GM12873 (cell line): ENCODE measurements at regions not wholly inside any gene's neighbourhood (a gene's known extent, or its start where the extent isn't known, plus 50 kb on each side); places are given as distances from the start of the nearest gene placed in this dataset.

ENCODE experiments used
- TF ChIP-seq, protein P1 (sequence below): IDR thresholded peaks from 2 replicates; pipeline ENCODE4 v1.5.1; 2012; ENCODE audit warnings: low read depth, mild to moderate bottlenecking, moderate library complexity, low read length, control low read depth; ENCODE audit not compliant: insufficient read depth; ENCODE audit errors: missing control alignments

DNA sequence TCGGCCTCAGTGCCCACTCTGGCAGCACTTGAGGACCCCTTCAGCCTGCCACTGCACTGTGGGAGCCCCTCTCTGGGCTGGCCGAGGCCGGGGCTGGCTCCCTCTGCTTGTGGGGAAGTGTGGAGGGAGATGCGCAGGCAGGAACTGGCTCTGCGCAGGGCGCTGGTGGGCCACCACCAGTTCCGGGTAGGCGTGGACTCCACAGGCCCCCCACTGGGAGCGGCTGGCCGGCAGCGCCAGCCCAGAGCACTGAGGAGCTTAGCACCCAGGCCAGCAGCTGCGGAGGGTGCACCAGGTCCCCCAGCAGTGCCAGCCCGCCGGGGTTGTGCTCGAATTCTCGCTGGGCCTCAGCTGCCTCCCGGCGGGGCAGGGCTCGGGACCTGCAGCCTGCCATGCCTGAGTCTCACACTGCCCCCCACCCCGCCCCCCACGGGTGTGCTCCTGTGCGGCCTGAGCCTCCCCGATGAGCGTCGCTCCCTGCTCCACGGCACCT, 216.9 kb upstream of the TACR3 start:
- TF ChIP-seq, protein P1, sequence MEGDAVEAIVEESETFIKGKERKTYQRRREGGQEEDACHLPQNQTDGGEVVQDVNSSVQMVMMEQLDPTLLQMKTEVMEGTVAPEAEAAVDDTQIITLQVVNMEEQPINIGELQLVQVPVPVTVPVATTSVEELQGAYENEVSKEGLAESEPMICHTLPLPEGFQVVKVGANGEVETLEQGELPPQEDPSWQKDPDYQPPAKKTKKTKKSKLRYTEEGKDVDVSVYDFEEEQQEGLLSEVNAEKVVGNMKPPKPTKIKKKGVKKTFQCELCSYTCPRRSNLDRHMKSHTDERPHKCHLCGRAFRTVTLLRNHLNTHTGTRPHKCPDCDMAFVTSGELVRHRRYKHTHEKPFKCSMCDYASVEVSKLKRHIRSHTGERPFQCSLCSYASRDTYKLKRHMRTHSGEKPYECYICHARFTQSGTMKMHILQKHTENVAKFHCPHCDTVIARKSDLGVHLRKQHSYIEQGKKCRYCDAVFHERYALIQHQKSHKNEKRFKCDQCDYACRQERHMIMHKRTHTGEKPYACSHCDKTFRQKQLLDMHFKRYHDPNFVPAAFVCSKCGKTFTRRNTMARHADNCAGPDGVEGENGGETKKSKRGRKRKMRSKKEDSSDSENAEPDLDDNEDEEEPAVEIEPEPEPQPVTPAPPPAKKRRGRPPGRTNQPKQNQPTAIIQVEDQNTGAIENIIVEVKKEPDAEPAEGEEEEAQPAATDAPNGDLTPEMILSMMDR, result no peak

DNA sequence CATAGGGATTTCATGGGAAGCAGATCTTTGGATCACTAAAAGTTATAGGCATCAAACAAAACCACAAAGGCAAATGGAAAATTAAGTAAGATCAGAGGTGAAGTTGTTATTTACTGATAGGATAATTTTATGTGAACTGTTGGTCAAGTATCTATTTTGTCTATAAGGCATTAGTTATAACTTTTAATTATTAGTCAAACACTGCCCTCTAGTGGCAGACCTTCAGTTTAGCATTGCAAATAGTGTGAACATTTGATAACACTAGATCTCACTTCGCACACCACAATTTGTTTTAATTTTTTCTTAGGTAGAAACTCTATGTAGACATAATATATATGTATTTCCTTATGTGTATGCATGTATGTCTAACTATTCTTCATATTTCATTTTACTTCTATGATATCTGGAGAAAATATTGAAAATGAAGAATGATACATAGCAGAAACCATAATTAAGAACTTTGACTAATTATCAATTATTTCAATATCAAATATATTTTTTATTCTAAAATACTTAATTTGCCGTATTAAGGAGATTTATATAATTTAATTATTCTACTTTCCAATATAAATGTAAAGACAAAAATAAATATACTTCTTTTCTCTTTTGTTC, 214.5 kb upstream of the TACR3 start:
- TF ChIP-seq, protein P1, result peak; percentile 56

DNA sequence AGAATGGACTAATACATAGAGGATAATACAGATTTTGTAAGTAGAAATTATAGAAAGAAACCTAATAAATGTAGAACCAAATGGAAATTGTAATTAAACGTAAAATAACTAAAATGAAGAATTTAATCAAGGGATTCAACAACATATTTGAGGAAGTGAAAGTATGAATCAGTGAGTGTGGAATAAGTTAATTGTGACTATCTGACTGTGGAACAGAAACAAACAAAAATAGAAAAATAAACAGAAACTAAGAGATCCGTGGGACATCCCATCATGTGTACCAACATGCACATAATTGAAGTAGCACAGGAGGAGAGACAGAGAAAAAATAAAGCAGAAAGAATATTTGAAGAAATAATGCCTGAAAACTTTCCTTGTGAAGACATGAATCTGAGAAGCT, 208.6 kb upstream of the TACR3 start:
- TF ChIP-seq, protein P1, result no peak

DNA sequence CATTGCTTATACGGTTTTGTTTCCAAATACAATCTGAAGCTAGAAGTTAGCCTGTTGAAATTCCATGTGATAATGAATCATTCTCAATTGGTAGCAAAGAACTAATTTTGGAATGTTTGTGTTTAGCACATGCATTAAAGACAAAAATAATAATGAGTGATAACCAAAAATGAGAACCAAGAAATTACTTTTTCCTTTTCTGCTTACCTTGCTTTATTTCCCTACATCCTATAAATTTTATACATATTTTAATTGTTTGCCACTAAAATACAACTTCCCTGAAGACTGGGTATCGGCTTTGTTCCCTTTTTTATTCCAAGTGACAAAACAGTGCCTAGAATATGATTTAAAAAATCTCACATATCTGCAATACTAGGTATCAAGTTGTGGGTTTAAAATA, 203.8 kb upstream of the TACR3 start:
- TF ChIP-seq, protein P1, result no peak

DNA sequence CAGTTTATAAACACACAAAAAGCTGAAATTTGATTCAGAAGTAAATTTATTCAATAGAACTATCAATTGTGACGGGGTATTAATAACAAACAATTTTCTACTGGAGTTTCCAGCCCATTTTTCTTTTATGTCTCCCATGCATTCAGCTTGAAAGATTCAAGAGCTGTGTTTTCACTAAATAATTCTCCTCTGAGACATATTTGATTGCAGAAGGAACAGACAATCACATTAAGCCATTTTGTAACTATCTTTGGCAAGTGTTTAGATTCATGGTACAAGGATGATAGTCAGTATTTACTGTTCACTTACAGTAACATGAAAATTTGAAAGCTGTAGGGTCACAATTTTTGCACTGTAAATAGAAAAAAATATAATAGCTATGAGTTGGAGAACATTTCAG, 198.4 kb upstream of the TACR3 start:
- TF ChIP-seq, protein P1, result no peak

DNA sequence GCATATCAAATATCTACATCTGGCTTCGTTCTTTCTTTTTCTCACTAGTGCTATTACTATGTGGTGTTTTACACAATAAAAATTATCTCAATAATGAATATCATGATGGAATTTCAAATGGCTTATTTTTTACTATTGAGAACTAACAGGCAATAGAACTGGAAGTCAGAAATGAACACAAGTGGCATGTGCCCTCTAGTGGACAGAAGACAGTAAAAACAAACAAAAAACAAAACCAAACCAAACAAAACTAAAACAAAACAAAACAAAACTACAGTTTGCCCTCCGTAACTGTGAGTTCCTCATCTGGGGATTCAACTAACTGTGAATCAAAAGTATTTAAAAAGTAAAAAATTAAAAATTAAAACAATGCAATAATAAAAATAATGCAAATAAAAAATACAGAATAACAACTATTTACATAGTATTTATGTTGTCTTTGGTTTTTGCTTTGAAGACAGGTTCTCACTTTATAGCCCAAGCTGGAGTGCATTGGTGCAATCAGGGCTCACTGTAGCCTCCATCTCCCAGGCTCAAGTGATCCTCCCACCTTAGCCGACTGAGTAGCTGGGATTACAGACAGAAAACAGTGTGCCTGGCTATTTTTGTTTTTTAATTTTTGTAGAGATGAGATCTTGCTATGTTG, 195.6 kb upstream of the TACR3 start:
- TF ChIP-seq, protein P1, result peak; percentile 64

DNA sequence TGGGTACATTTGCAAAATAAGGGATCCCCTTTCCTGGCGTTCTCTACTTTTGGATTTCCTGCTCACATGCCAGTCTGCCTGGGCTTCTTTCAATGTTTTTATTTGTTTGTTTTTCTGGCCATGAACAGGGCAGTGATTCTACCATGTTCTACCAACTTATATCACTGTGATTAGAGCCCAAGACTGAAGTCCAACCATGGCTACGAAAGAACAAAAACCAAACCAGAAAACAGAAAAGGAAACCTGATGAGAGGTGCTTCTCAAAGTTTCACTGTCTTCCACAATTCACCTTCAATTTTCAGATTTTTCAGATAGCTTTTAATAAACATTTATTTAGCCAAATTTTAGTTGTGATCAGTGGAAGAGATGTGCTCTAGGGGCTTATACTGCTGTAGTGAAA, 187.6 kb upstream of the TACR3 start:
- TF ChIP-seq, protein P1, result no peak
